SU-DHL-6 (cell line): ENCODE measurements at regions not wholly inside any gene's neighbourhood (a gene's known extent, or its start where the extent isn't known, plus 50 kb on each side); places are given as distances from the start of the nearest gene placed in this dataset.

ENCODE experiments used
- CTCF ChIP-seq: fragments of 200-600 bp; sonication (generic); IDR thresholded peaks from one replicate; pipeline ENCODE4 v1.5.1; 2017; ENCODE audit warnings: antibody characterized with exemption, mild to moderate bottlenecking, low read length, moderate library complexity; ENCODE audit not compliant: insufficient read depth, poor library complexity, severe bottlenecking
- EZH2phosphoT487 ChIP-seq: fragments of 200-600 bp; sonication (generic), shearing (Covaris generic); conservative IDR thresholded peaks from 2 replicates; pipeline ENCODE4 v1.6.1; 2018; ENCODE audit warnings: mild to moderate bottlenecking, antibody characterized with exemption, low read length, moderate library complexity, mixed read lengths

- no peak for TF ChIP-seq CTCF
- TF ChIP-seq EZH2phosphoT487 = no peak
Observed at GRCh38 chrX:130523460-130524394, 121.9 kb downstream of the RBMX2 start.
